ENCODE measurements at regions not wholly inside any gene's neighbourhood (a gene's known extent, or its start where the extent isn't known, plus 50 kb on each side); places are given as distances from the start of the nearest gene placed in this dataset.

GRCh38 chr12:127078577-127079350, 1188.2 kb upstream of the TMEM132C start:
- intact Hi-C loops (cut with DNase I): no loop called here
- TF ChIP-seq, protein P1, sequence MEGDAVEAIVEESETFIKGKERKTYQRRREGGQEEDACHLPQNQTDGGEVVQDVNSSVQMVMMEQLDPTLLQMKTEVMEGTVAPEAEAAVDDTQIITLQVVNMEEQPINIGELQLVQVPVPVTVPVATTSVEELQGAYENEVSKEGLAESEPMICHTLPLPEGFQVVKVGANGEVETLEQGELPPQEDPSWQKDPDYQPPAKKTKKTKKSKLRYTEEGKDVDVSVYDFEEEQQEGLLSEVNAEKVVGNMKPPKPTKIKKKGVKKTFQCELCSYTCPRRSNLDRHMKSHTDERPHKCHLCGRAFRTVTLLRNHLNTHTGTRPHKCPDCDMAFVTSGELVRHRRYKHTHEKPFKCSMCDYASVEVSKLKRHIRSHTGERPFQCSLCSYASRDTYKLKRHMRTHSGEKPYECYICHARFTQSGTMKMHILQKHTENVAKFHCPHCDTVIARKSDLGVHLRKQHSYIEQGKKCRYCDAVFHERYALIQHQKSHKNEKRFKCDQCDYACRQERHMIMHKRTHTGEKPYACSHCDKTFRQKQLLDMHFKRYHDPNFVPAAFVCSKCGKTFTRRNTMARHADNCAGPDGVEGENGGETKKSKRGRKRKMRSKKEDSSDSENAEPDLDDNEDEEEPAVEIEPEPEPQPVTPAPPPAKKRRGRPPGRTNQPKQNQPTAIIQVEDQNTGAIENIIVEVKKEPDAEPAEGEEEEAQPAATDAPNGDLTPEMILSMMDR (IDR thresholded peaks at IDR 0.05): no peak
- ATAC-seq: no peak
- peaks cover 4% of the 10 kb centered on the region for H3K4me1 ChIP-seq
- no peak for DNase-seq
- no peaks in the 10 kb centered on the region for H3K9me3 ChIP-seq
- H3K27me3 ChIP-seq: no peaks in the 10 kb centered on the region
- H3K4me3 ChIP-seq: no peak overlapping the region
- H3K36me3 ChIP-seq: no peaks in the 10 kb centered on the region
- H3K27ac ChIP-seq: no peak overlapping the region

GRCh38 chr12:127079636-127080035, 1187.3 kb upstream of the TMEM132C start:
- H3K4me1 ChIP-seq: peaks cover 4% of the 10 kb centered on the region
- intact Hi-C loops (cut with DNase I): no loop called here
- H3K36me3 ChIP-seq: no peaks in the 10 kb centered on the region
- ATAC-seq: no peak
- DNase-seq: no peak
- H3K9me3 ChIP-seq: no peaks in the 10 kb centered on the region
- TF ChIP-seq, protein P1 (IDR thresholded peaks at IDR 0.05): no peak
- H3K27ac ChIP-seq: no peak overlapping the region
- H3K27me3 ChIP-seq: no peaks in the 10 kb centered on the region
- H3K4me3 ChIP-seq: no peak overlapping the region

DNA sequence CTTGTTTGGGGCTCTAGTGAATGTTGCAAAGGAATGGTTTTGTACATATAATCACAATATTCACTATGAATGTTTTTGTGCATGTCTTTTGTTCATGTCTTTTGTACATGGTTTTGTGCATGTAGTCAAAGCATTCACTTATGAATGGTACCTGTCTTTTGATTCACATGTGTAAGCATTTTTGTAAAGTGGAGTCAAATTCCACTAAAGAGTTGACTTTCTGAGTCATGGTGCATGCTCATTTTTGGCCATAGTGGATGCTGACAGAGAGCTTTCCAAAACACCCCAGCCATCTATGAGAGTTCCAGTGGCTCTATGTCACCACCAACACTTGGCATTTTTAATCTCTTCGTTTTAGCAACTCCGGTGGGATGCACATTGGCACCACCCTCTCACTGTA, 1185.9 kb upstream of the TMEM132C start:
- intact Hi-C loops (cut with DNase I): no loop called here
- DNase-seq (no peak), ATAC-seq (no peak)
- Histone ChIP-seq H3K4me1 (peaks cover 4% of the 10 kb centered on the region), H3K27ac (no peak overlapping the region), H3K9me3 (no peaks in the 10 kb centered on the region), H3K27me3 (no peaks in the 10 kb centered on the region), H3K4me3 (no peak overlapping the region), H3K36me3 (no peaks in the 10 kb centered on the region)
- TF ChIP-seq, protein P1 (IDR thresholded peaks at IDR 0.05): no peak

GRCh38 chr12:127083008-127083949, 1183.7 kb upstream of the TMEM132C start:
- ATAC-seq: peak; percentile 80
- Histone ChIP-seq H3K27ac (peak overlapping the region; percentile 24), H3K36me3 (no peaks in the 10 kb centered on the region), H3K4me3 (peak overlapping the region; percentile 45), H3K27me3 (no peaks in the 10 kb centered on the region), H3K4me1 (peaks cover 4% of the 10 kb centered on the region), H3K9me3 (no peaks in the 10 kb centered on the region)
- TF ChIP-seq, protein P1 (IDR thresholded peaks at IDR 0.05): no peak
- intact Hi-C loops (cut with DNase I): no loop called here
- DNase-seq: no peak

- Histone ChIP-seq H3K27me3 (no peaks in the 10 kb centered on the region), H3K27ac (no peak overlapping the region), H3K4me1 (no peaks in the 10 kb centered on the region), H3K4me3 (no peak overlapping the region), H3K9me3 (no peaks in the 10 kb centered on the region), H3K36me3 (no peaks in the 10 kb centered on the region)
- TF ChIP-seq, protein P1 (IDR thresholded peaks at IDR 0.05): no peak
- DNase-seq (no peak), ATAC-seq (no peak)
- intact Hi-C loops (cut with DNase I): no loop called here
Measured at GRCh38 chr12:127101076-127101475, 1165.9 kb upstream of the TMEM132C start.

All from upper lobe of right lung (tissue), 1 donor.